K562 (cell line): ENCODE measurements at regions not wholly inside any gene's neighbourhood (a gene's known extent, or its start where the extent isn't known, plus 50 kb on each side); places are given as distances from the start of the nearest gene placed in this dataset.
A peak's percentile ranks its signal among the peaks of the same experiment; 100 is the strongest.

Experiments
- ATAC-seq: fragments of 200-7000 bp; cut with Tn5 transposase; 3 replicates; pipeline ENCODE4 v1.9.1; 2020; ENCODE audit warnings: moderate library complexity
- BruUV-seq: library from RNA; stranded (reverse); fragments of 400-500 nt; replicated peaks from 2 replicates; lab custom pipeline; 2021; lab: Mats Ljungman, UMichigan
- CTCF ChIA-PET: fragments of 300-600 bp; formaldehyde crosslinking; extraction: SDS; loops from one replicate; lab custom pipeline; 2021; ENCODE audit warnings: low intra/inter-chr PET ratio; lab: Yijun Ruan, JAX
- POLR2A ChIA-PET: fragments of 300-600, 350-650 bp; sonication (Branson Sonifier 250); formaldehyde crosslinking; extraction: SDS; loops from one replicate; lab custom pipeline; 2021; ENCODE audit warnings: antibody characterized with exemption, inconsistent platforms; lab: Yijun Ruan, JAX
- DNase-seq, 4 experiments: peaks; one replicate each; pipeline versions ENCODE4 v3.0.0 to v3.0.0-alpha.2; 2011 to 2018; ENCODE audit warnings: low spot score in 3 of 4, mixed read lengths in 3 of 4; ENCODE audit errors: extremely low read depth in 1 of 4
- FAIRE-seq: peaks from 2 replicates; lab custom pipeline; 2011; peaks lifted over from hg19 to GRCh38; lab: Jason Lieb, UNC
- H2AFZ ChIP-seq: 2 replicates; pipeline ENCODE4 v1.6.0; 2011; ENCODE audit warnings: low read depth, low read length, control low read depth, inconsistent platforms
- H3K27ac ChIP-seq: fragments of 200-600 bp; 3 replicates; pipeline ENCODE4 v1.8.0; 2011; ENCODE audit warnings: low read depth, mild to moderate bottlenecking, control low read depth, inconsistent platforms, low read length, moderate library complexity, mixed read lengths; ENCODE audit errors: extremely low read depth
- H3K27me3 ChIP-seq, 2 experiments: fragments of 300-600 bp in 1 of 2; 2 replicates in 1 of 2; 3 replicates in 1 of 2; pipeline versions ENCODE4 v1.6.0 to v1.8.0; 2011; ENCODE audit warnings: inconsistent platforms in 2 of 2, low read length in 2 of 2, mild to moderate bottlenecking in 1 of 2, mixed read lengths in 1 of 2, moderate library complexity in 1 of 2; ENCODE audit not compliant: control insufficient read depth in 2 of 2, insufficient read depth in 2 of 2
- H3K36me3 ChIP-seq: fragments of 300-600 bp; 3 replicates; pipeline ENCODE4 v1.8.0; 2011; ENCODE audit warnings: mild to moderate bottlenecking, low read length, inconsistent platforms; ENCODE audit not compliant: control insufficient read depth, insufficient read depth
- H3K4me1 ChIP-seq, 2 experiments: fragments of 200-600 bp in 1 of 2; replicated peaks in 1 of 2; 2 replicates in 1 of 2; 3 replicates in 1 of 2; pipeline versions ENCODE4 v1.5.1 to v1.8.0; 2011; ENCODE audit warnings: inconsistent platforms in 2 of 2, low read length in 2 of 2, mild to moderate bottlenecking in 1 of 2, mixed read lengths in 1 of 2, moderate library complexity in 1 of 2; ENCODE audit not compliant: control insufficient read depth in 2 of 2, insufficient read depth in 2 of 2
- H3K4me2 ChIP-seq: 2 replicates; pipeline ENCODE4 v1.6.1; 2011; ENCODE audit warnings: low read length, control low read depth, inconsistent platforms, mixed read lengths; ENCODE audit not compliant: insufficient read depth
- H3K4me3 ChIP-seq: fragments of 200-600 bp; sonication (generic), shearing (Covaris generic); 2 replicates; pipeline ENCODE4 v1.5.1; 2016; ENCODE audit warnings: control low read depth, inconsistent platforms
- H3K79me2 ChIP-seq: fragments of 200-600 bp; 3 replicates; pipeline ENCODE4 v1.8.0; 2011; ENCODE audit warnings: low read length, inconsistent platforms; ENCODE audit not compliant: control insufficient read depth, insufficient read depth
- H3K9ac ChIP-seq, 2 experiments: 2 replicates each; pipeline versions ENCODE4 v1.6.0 to v1.6.1; 2011; ENCODE audit warnings: low read depth in 2 of 2, low read length in 2 of 2, control low read depth in 1 of 2, inconsistent platforms in 1 of 2, mild to moderate bottlenecking in 1 of 2, mixed read lengths in 1 of 2; ENCODE audit not compliant: insufficient read depth in 1 of 2
- H3K9me1 ChIP-seq: one replicate; pipeline ENCODE4 v1.6.0; 2011; ENCODE audit warnings: inconsistent platforms, mild to moderate bottlenecking, low read length, moderate library complexity; ENCODE audit not compliant: control insufficient read depth, insufficient read depth
- H3K9me3 ChIP-seq: replicated peaks from 2 replicates; pipeline ENCODE4 v1.5.1; 2011; ENCODE audit warnings: low read depth, low read length, inconsistent platforms; ENCODE audit not compliant: control insufficient read depth, insufficient read depth
- H4K20me1 ChIP-seq: replicated peaks from 2 replicates; pipeline ENCODE4 v1.6.1; 2011; ENCODE audit warnings: low read length, inconsistent platforms, mixed read lengths; ENCODE audit not compliant: control insufficient read depth, insufficient read depth
- BRD9 ChIP-seq: fragments of 450-650 bp; IDR thresholded peaks from 2 replicates; pipeline ENCODE4 v1.6.1; 2018; ENCODE audit warnings: low read depth; ENCODE audit not compliant: partially characterized antibody
- CTCF ChIP-seq, 3 experiments: IDR thresholded peaks in 2 of 3; conservative IDR thresholded peaks in 1 of 3; 2 replicates each; pipeline ENCODE4 v1.5.1; 2011 to 2012; ENCODE audit warnings: low read length in 3 of 3, mild to moderate bottlenecking in 3 of 3, control low read depth in 2 of 3, improper control_type of control experiment in 1 of 3, inconsistent platforms in 1 of 3, low read depth in 1 of 3, mixed read lengths in 1 of 3, moderate library complexity in 1 of 3; ENCODE audit not compliant: insufficient read depth in 2 of 3
- HMG20B ChIP-seq: fragments of 250-450 bp; sonication (Bioruptor Pico); IDR thresholded peaks from 2 replicates; pipeline ENCODE4 v1.5.0; 2021; ENCODE audit warnings: mild to moderate bottlenecking
- MYBL2 ChIP-seq, 2 experiments: fragments of 450-650 bp in 1 of 2; sonication (generic) in 1 of 2; formaldehyde crosslinking in 1 of 2; IDR thresholded peaks; 2 replicates each; pipeline versions ENCODE4 v1.6.1 to v1.8.1; 2017 to 2022; ENCODE audit warnings: borderline replicate concordance in 1 of 2, inconsistent platforms in 1 of 2, low read depth in 1 of 2, mild to moderate bottlenecking in 1 of 2, missing genetic modification reagents in 1 of 2, moderate library complexity in 1 of 2
- NFIC ChIP-seq: fragments of 450-650 bp; IDR thresholded peaks from 2 replicates; pipeline ENCODE4 v1.6.1; 2017; ENCODE audit warnings: mild to moderate bottlenecking, inconsistent platforms
- NFIX ChIP-seq: fragments of 250-450 bp; sonication (Bioruptor Pico); IDR thresholded peaks from 2 replicates; pipeline ENCODE4 v1.4.0; 2020; ENCODE audit warnings: low read depth, mild to moderate bottlenecking, moderate library complexity
- PPARD ChIP-seq: fragments of 250-450 bp; sonication (Bioruptor Pico); IDR thresholded peaks from 2 replicates; pipeline ENCODE4 v1.8.0; 2022; ENCODE audit warnings: inconsistent platforms, mild to moderate bottlenecking, moderate library complexity
- ZNF280A ChIP-seq: fragments of 450-650 bp; IDR thresholded peaks from 2 replicates; pipeline ENCODE4 v1.6.1; 2018; ENCODE audit warnings: mild to moderate bottlenecking, low read depth; ENCODE audit not compliant: partially characterized antibody
- ZNF75A ChIP-seq: fragments of 450-650 bp; formaldehyde crosslinking; IDR thresholded peaks from 2 replicates; pipeline ENCODE4 v1.4.0; 2020; ENCODE audit warnings: mild to moderate bottlenecking
- WGBS: fragments of 100-300 bp; shearing (Covaris generic); methylation state at CpG from one replicate; pipeline ENCODE4 v1.1.6; 2016; ENCODE audit warnings: low coverage, mixed read lengths; ENCODE audit not compliant: insufficient coverage; ENCODE audit errors: missing lambda C conversion rate; 5-methylcytosine and 5-hydroxymethylcytosine counted together
- in situ Hi-C: fragments of 300-500 bp; cut with MboI; formaldehyde crosslinking; loops from 4 replicates; pipeline ENCODE4 v1.15.0; 2018; ENCODE audit warnings: inconsistent platforms, mixed read lengths
- intact Hi-C: fragments of 100-400 bp; cut with micrococcal nuclease; formaldehyde crosslinking; loops from 2 replicates; pipeline ENCODE4 v1.14.2; 2022

GRCh38 chr3:181178991-181179390 is 189.5 kb upstream of the DNAJC19 start:
- no peak overlapping the region for H2AFZ ChIP-seq
- CTCF ChIA-PET: no interaction called here
- intact Hi-C loops (no loop called here), in situ Hi-C loops (no loop called here)
- H3K4me3 ChIP-seq: no peak overlapping the region
- no peak overlapping the region for H3K4me2 ChIP-seq
- no peaks in the 10 kb centered on the region for H3K36me3 ChIP-seq
- no peak overlapping the region for H3K27ac ChIP-seq
- no peaks in the 10 kb centered on the region for H3K9me3 ChIP-seq
- no peaks in the 10 kb centered on the region for H3K9me1 ChIP-seq
- 2% methylated on average over 7 of the region's 7 CpGs for WGBS
- no peaks in the 10 kb centered on the region for H3K4me1 ChIP-seq
- BruUV-seq: no TSS peak
- H3K27me3 ChIP-seq: no peaks in the 10 kb centered on the region
- no peaks in the 10 kb centered on the region for H3K79me2 ChIP-seq
- no peak for TF ChIP-seq PPARD (CRISPR knock-in tag)
- TF ChIP-seq ZNF75A (CRISPR knock-in tag): no peak
- TF ChIP-seq, all 486 proteins: peak for 0
- FAIRE-seq: no peak
- DNase-seq: no peak
- ATAC-seq: no peak
- H3K9ac ChIP-seq: no peak overlapping the region
- POLR2A ChIA-PET: interaction anchor here (0.7 kb wide), 1 partner anchor 15 kb away, joined by 3 read pairs; no protein-coding TSS in a partner anchor
- H4K20me1 ChIP-seq: no peaks in the 10 kb centered on the region

- Histone ChIP-seq H3K27ac (no peak overlapping the region), H3K9me1 (no peaks in the 10 kb centered on the region), H3K4me3 (no peak overlapping the region), H4K20me1 (no peaks in the 10 kb centered on the region), H3K4me1 (no peaks in the 10 kb centered on the region), H3K9ac (no peak overlapping the region), H3K4me2 (no peak overlapping the region), H3K36me3 (no peaks in the 10 kb centered on the region), H3K27me3 (no peaks in the 10 kb centered on the region), H3K79me2 (no peaks in the 10 kb centered on the region), H2AFZ (no peak overlapping the region), H3K9me3 (no peaks in the 10 kb centered on the region)
- no peak for ATAC-seq
- DNase-seq: peak in 3 of 4 experiments; percentile 4 to 30 (median 10)
- peak; percentile 6 for FAIRE-seq
- 0% methylated on average over 6 of the region's 6 CpGs for WGBS
- in situ Hi-C loops: no loop called here
- BruUV-seq: no TSS peak
- POLR2A ChIA-PET: no interaction called here
- CTCF ChIA-PET: no interaction called here
- intact Hi-C loops: loop anchor here (2.0 kb wide), 1 partner anchor 372 kb away; no protein-coding TSS in a partner anchor
- TF ChIP-seq CTCF (IDR thresholded peaks at IDR 0.05 in 2 of 3, conservative IDR thresholded peaks at IDR 0.05 in 1 of 3; ENCODE audit: insufficient read depth in 2 of 3, low read depth in 1 of 3, low read length in 3 of 3): peak in 2 of 3 experiments; percentile 28 to 37; a peak in 2 of 6 replicates
- peak; percentile 41; the same call in 1 of the 2 replicates for TF ChIP-seq NFIX (CRISPR knock-in tag)
- no peak for TF ChIP-seq BRD9
- TF ChIP-seq ZNF280A: no peak
- TF ChIP-seq HMG20B (CRISPR knock-in tag): no peak
- no peak for TF ChIP-seq MYBL2 (IDR thresholded peaks at IDR 0.05; ENCODE audit: low read depth)
- TF ChIP-seq MYBL2 (CRISPR knock-in tag; IDR thresholded peaks at IDR 0.05; ENCODE audit: borderline replicate concordance): no peak
- TF ChIP-seq NFIC: peak; percentile 95
These were observed 187.1 kb upstream of the DNAJC19 start for GRCh38 chr3:181176601-181177000.
